Ovary (tissue), 3 donors: ENCODE measurements at regions not wholly inside any gene's neighbourhood (a gene's known extent, or its start where the extent isn't known, plus 50 kb on each side); places are given as distances from the start of the nearest gene placed in this dataset.
"Not testable (repeated sequence)": the region's sequence is repeated elsewhere in the genome, so short reads cannot be mapped to it uniquely, and the experiment has no call there.

ENCODE experiments used
- CTCF ChIP-seq, 3 donors: fragments of 450-650 bp in 2 of 3; fragments of 200-600 bp in 1 of 3; IDR thresholded peaks; one replicate each; pipeline versions ENCODE4 v1.5.1 to v1.8.0; 2016 to 2022; ENCODE audit warnings: antibody characterized with exemption in 3 of 3, mild to moderate bottlenecking in 1 of 3
- EP300 ChIP-seq: sonication (generic); formaldehyde crosslinking; IDR thresholded peaks from one replicate; pipeline ENCODE4 v1.6.1; 2017; ENCODE audit warnings: antibody characterized with exemption
- POLR2A ChIP-seq: fragments of 450-650 bp; IDR thresholded peaks from one replicate; pipeline ENCODE4 v1.6.1; 2017; ENCODE audit warnings: antibody characterized with exemption, mild to moderate bottlenecking, moderate library complexity
- donor health status: DM: no; HTN: no; CAD: no.

- not testable (repeated sequence) for TF ChIP-seq POLR2A; CTCF (IDR thresholded peaks at IDR 0.05); EP300
These were observed 97.1 kb downstream of the COPRS start for GRCh38 chr17:31761836-31762510.
